HCT116 (cell line): ENCODE measurements at regions not wholly inside any gene's neighbourhood (a gene's known extent, or its start where the extent isn't known, plus 50 kb on each side); places are given as distances from the start of the nearest gene placed in this dataset.

ENCODE experiments used
- CEBPB ChIP-seq: IDR thresholded peaks from 2 replicates; pipeline ENCODE4 v1.6.1; 2012; ENCODE audit warnings: low read depth
- CTCF ChIP-seq, 3 experiments: fragments of 200-600 bp in 1 of 3; sonication (generic) in 1 of 3; IDR thresholded peaks in 2 of 3; conservative IDR thresholded peaks in 1 of 3; 2 replicates each; pipeline ENCODE4 v1.5.1; 2012 to 2017; ENCODE audit warnings: low read depth in 2 of 3, low read length in 2 of 3, antibody characterized with exemption in 1 of 3, borderline replicate concordance in 1 of 3, control low read depth in 1 of 3, mild to moderate bottlenecking in 1 of 3, mixed read lengths in 1 of 3, mixed run types in 1 of 3, moderate library complexity in 1 of 3; ENCODE audit not compliant: insufficient read depth in 1 of 3
- ELF1 ChIP-seq: IDR thresholded peaks from 2 replicates; pipeline ENCODE4 v1.6.1; 2012; ENCODE audit warnings: low read depth, borderline replicate concordance
- EZH2 ChIP-seq: fragments of 200-600 bp; sonication (generic); IDR thresholded peaks from 2 replicates; pipeline ENCODE4 v1.6.1; 2017; ENCODE audit warnings: antibody characterized with exemption, mixed run types
- FOSL1 ChIP-seq: IDR thresholded peaks from 2 replicates; pipeline ENCODE4 v1.6.1; 2012; ENCODE audit warnings: low read depth
- JUND ChIP-seq: IDR thresholded peaks from 2 replicates; pipeline ENCODE4 v1.6.1; 2012
- POLR2A ChIP-seq: IDR thresholded peaks from 2 replicates; pipeline ENCODE4 v1.7.0; 2011; ENCODE audit warnings: borderline replicate concordance; ENCODE audit not compliant: insufficient read depth, insufficient read length; ENCODE audit errors: extremely low read depth
- POLR2AphosphoS5 ChIP-seq: IDR thresholded peaks from 2 replicates; pipeline ENCODE4 v1.6.1; 2011; ENCODE audit warnings: mild to moderate bottlenecking, low read depth, low read length, moderate library complexity
- RAD21 ChIP-seq: IDR thresholded peaks from 2 replicates; pipeline ENCODE4 v1.6.1; 2012; ENCODE audit warnings: low read depth, mild to moderate bottlenecking
- SP1 ChIP-seq: IDR thresholded peaks from 2 replicates; pipeline ENCODE4 v1.6.1; 2012; ENCODE audit warnings: low read depth
- SRF ChIP-seq: IDR thresholded peaks from 2 replicates; pipeline ENCODE4 v1.6.1; 2012; ENCODE audit warnings: low read depth
- YY1 ChIP-seq: IDR thresholded peaks from 2 replicates; pipeline ENCODE4 v1.6.1; 2011; ENCODE audit warnings: low read length, low read depth, moderate library complexity, mild to moderate bottlenecking; ENCODE audit not compliant: insufficient replicate concordance; ENCODE audit errors: extremely low read depth
- ZNF274 ChIP-seq: fragments of 200-500 bp; sonication (Bioruptor generic); IDR thresholded peaks from 2 replicates; pipeline ENCODE4 v1.6.1; 2014; ENCODE audit warnings: mild to moderate bottlenecking, low read depth, low read length, inconsistent platforms
- TF ChIP-seq, protein P1 (sequence below): IDR thresholded peaks from 2 replicates; pipeline ENCODE4 v1.6.1; 2012

GRCh38 chr3:115499666-115500065 lies 123.6 kb upstream of the GAP43 start:
- TF ChIP-seq ELF1 (no peak), CTCF (IDR thresholded peaks at IDR 0.05 in 2 of 3, conservative IDR thresholded peaks at IDR 0.05 in 1 of 3; ENCODE audit: borderline replicate concordance in 1 of 3, insufficient read depth in 1 of 3, low read depth in 2 of 3, low read length in 2 of 3) (no peak), CEBPB (no peak), POLR2A (no peak), POLR2AphosphoS5 (no peak), EZH2 (no peak), FOSL1 (no peak), SRF (no peak), YY1 (no peak), SP1 (no peak), ZNF274 (no peak), RAD21 (no peak), JUND (no peak)
- TF ChIP-seq, protein P1, sequence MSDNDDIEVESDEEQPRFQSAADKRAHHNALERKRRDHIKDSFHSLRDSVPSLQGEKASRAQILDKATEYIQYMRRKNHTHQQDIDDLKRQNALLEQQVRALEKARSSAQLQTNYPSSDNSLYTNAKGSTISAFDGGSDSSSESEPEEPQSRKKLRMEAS = no peak
